Right cardiac atrium (tissue), 5 donors: ENCODE measurements at regions not wholly inside any gene's neighbourhood (a gene's known extent, or its start where the extent isn't known, plus 50 kb on each side); places are given as distances from the start of the nearest gene placed in this dataset.
A peak's percentile ranks its signal among the peaks of the same experiment; 100 is the strongest.
"Not testable (repeated sequence)": the region's sequence is repeated elsewhere in the genome, so short reads cannot be mapped to it uniquely, and the experiment has no call there.

Source experiments
- ATAC-seq, 2 donors: fragments of 200-7000 bp; cut with Tn5 transposase; one replicate each; pipeline versions ENCODE4 v1.8.0 to v1.9.1; 2020; ENCODE audit warnings: moderate library complexity in 2 of 2, mild to moderate bottlenecking in 1 of 2
- DNase-seq, 3 donors: peaks; one replicate each; pipeline ENCODE4 v3.0.0-alpha.2; 2020
- H3K27ac ChIP-seq: one replicate; pipeline ENCODE4 v1.5.1; 2013; ENCODE audit warnings: mild to moderate bottlenecking, low read length, control low read depth, moderate library complexity
- H3K27me3 ChIP-seq: one replicate; pipeline ENCODE4 v1.6.1; 2013; ENCODE audit not compliant: control insufficient read depth, insufficient read depth
- H3K4me1 ChIP-seq: one replicate; pipeline ENCODE4 v1.6.1; 2013; ENCODE audit warnings: low read length; ENCODE audit not compliant: control insufficient read depth, insufficient read depth
- H3K4me3 ChIP-seq: one replicate; pipeline ENCODE4 v1.5.1; 2013; ENCODE audit warnings: low read length, control low read depth
- H3K9me3 ChIP-seq: one replicate; pipeline ENCODE4 v1.6.1; 2013; ENCODE audit warnings: low read length; ENCODE audit not compliant: control insufficient read depth
- WGBS: extraction: QIAGEN DNeasy Blood & Tissue Kit; methylation state at CpG from one replicate; pipeline ENCODE4 v1.1.7; 2013; 5-methylcytosine and 5-hydroxymethylcytosine counted together
- intact Hi-C, 4 donors: fragments of 100-400 bp; cut with DNase I; formaldehyde crosslinking; loops; one replicate each; pipeline versions ENCODE4 v1.11.0 to v1.14.0; 2022 to 2023
- donor health status: healthy with polysubstance abuse.
- donor health status: DM: no; HTN: yes; CAD: no.
- donor health status: DM: no; HTN: no; CAD: no.
- donor health status: DM: no; HTN: yes; CAD: no; lungs with severe emphysema.
- donor health status: DM: yes; HTN: yes; CAD: no.

DNA sequence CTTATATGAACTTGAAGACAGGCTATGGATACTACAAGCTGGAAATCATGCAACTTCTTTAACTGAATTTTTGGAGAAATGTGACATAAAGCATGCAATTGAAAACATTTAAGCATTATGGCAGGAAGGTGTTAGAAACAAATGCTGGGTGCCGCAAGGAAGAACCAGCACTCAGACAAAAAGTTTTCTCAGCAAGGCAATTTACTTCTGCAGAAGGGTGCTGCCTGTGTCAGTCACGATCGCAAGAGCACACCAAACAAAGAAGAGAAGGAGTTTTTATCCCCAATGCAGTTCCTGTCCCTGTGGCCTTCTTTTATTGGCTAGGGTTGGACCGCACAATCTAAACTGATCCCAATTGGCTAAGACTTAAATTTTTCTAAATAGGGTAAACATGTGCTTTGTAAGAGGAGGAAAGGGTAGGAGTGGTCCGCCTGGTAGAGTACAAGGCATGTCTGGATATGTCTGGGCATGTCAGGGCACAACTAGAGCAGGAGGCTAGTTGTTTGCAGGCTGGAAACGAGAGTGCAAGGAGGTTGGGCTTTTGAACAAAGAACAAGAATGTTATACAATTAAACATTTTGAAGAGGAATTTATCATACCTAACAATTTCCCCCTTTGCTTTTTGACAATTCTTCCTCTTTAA is 109.6 kb upstream of the FAM3C start:
- WGBS: 94% methylated on average over 6 of the region's 6 CpGs
- Histone ChIP-seq H3K9me3 (no peaks in the 10 kb centered on the region), H3K4me1 (no peaks in the 10 kb centered on the region), H3K27me3 (no peaks in the 10 kb centered on the region), H3K27ac (no peak overlapping the region), H3K4me3 (no peak overlapping the region)
- no peak for ATAC-seq
- intact Hi-C loops: no loop called here
- DNase-seq: no peak

GRCh38 chr7:121505021-121505420 is 108.9 kb upstream of the FAM3C start:
- Histone ChIP-seq H3K27ac (no peak overlapping the region), H3K4me3 (no peak overlapping the region), H3K9me3 (no peaks in the 10 kb centered on the region), H3K27me3 (no peaks in the 10 kb centered on the region), H3K4me1 (no peaks in the 10 kb centered on the region)
- DNase-seq (no peak), ATAC-seq (no peak)
- intact Hi-C loops: no loop called here
- WGBS: 93% methylated on average over 1 of the region's 1 CpG

- intact Hi-C loops: no loop called here
- WGBS: 72% methylated on average over 4 of the region's 4 CpGs
- ATAC-seq (peak in 1 of 2 donors; percentile 57), DNase-seq (no peak)
- H3K27me3 ChIP-seq: no peaks in the 10 kb centered on the region
- no peaks in the 10 kb centered on the region for H3K4me1 ChIP-seq
- no peak overlapping the region for H3K4me3 ChIP-seq
- H3K27ac ChIP-seq: no peak overlapping the region
- H3K9me3 ChIP-seq: no peaks in the 10 kb centered on the region
Measured at GRCh38 chr7:121504482-121504881, 108.4 kb upstream of the FAM3C start.

DNA sequence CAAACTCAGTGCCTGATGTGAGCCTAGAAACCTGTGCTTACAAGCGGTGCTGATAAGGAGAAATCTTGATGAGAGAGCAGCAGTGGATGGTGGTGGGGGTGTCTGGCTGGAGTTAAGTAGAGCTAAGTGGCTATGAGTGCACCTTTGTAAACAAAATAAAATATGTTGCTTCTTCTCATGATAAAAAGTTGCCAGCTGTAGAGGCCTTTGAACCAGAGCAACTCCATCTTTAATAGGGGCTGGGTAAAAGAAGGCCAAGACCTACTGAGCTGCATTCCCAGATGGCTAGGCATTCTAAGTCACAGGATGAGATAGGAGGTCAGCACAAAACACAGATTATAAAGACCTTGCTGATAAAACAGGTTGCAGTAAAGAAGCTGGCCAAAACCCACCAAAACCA is 107.6 kb upstream of the FAM3C start:
- ATAC-seq (no peak), DNase-seq (no peak)
- Histone ChIP-seq H3K27ac (no peak overlapping the region), H3K4me1 (no peaks in the 10 kb centered on the region), H3K27me3 (no peaks in the 10 kb centered on the region), H3K9me3 (no peaks in the 10 kb centered on the region), H3K4me3 (no peak overlapping the region)
- 97% methylated on average over 1 of the region's 1 CpG for WGBS
- intact Hi-C loops: no loop called here

DNA sequence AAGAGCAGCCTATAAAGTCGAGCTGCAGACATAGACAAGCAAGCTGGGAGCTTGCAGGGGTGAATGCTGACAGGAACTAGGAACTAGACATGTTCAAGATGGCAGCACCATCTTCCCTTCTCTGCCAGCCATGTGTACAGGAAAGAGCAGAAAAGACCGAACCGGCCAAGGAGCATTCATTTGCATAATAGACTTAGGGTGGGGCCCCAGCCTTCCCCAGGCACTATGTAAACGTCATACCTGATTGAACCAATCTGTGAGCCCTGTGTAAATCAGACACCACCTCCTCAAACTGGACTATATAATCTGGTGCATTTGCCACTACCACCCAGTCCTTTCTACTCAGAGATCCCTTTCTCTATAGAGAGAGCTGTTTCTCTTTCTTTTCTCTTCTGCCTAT is 106.9 kb upstream of the FAM3C start:
- WGBS: 73% methylated on average over 4 of the region's 4 CpGs
- Histone ChIP-seq H3K27me3 (no peaks in the 10 kb centered on the region), H3K4me1 (no peaks in the 10 kb centered on the region)

DNA sequence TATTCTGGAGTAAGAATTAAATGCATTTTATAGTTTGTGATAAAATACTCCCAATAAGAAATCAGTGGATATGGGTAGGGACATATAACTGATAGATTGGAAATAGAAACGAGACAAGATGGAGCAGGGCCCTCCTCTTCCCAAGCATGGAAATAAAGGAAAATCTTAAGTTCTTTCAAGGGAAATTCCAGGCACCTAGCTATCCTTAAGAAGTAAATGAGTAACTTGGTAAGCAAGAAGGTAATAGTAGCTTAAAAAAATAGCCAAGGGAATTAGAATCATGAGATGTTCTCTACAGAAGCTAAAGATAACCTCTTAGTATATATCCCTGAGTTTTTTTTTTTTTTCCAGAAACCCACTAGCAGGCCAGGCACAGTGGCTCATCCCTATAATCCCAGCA is 105.5 kb upstream of the FAM3C start:
- DNase-seq (no peak), ATAC-seq (no peak)
- Histone ChIP-seq H3K4me1 (no peaks in the 10 kb centered on the region), H3K27ac (no peak overlapping the region), H3K9me3 (no peaks in the 10 kb centered on the region), H3K4me3 (no peak overlapping the region), H3K27me3 (no peaks in the 10 kb centered on the region)
- intact Hi-C loops: no loop called here
- 69% methylated on average over 1 of the region's 1 CpG for WGBS

More for the DNA sequence above, 106.9 kb upstream of the FAM3C start:
- DNase-seq (no peak), ATAC-seq (no peak)
- intact Hi-C loops: no loop called here
- H3K27ac ChIP-seq: no peak overlapping the region
- H3K4me3 ChIP-seq: no peak overlapping the region
- no peaks in the 10 kb centered on the region for H3K9me3 ChIP-seq

DNA sequence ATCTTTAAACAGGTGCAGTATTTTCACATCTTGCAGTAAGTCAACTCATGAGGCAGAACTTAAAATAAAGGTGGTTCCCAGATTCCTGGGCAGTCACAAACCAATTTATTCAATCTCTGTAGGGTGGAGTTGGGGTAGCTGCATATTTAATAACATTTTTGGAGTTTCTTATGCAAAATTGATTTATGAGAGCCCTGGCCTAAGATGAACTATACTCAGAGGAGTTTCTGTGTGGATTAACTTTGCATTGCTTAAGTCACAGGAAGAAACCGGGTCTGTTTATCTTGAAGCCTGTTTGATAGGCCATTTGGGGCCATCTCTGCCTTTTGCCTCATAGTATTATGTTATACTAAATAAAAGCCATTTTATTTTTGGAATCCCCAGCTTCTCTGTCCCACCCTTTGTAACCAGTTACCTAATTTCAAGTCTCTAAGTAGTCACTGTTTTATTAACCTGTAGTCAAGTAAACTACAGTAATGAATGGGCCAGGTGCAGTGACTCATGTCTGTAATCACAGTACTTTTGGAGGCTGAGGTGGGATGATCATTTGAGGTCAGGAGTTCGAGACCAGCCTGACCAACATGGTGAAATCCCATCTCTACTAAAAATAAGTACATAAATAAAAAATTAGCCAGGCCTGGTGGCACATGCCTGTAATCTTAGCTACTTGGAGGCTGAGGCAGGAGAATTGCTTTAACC is 104.4 kb upstream of the FAM3C start:
- ATAC-seq: no peak
- DNase-seq: no peak
- H3K9me3 ChIP-seq: no peaks in the 10 kb centered on the region
- 68% methylated on average over 2 of the region's 2 CpGs for WGBS
- no peaks in the 10 kb centered on the region for H3K27me3 ChIP-seq
- H3K4me1 ChIP-seq: no peaks in the 10 kb centered on the region
- no peak overlapping the region for H3K27ac ChIP-seq
- intact Hi-C loops: no loop called here
- no peak overlapping the region for H3K4me3 ChIP-seq

GRCh38 chr7:121499624-121500023 is 103.5 kb upstream of the FAM3C start:
- H3K27ac ChIP-seq: no peak overlapping the region
- WGBS: 81% methylated on average over 4 of the region's 4 CpGs

DNA sequence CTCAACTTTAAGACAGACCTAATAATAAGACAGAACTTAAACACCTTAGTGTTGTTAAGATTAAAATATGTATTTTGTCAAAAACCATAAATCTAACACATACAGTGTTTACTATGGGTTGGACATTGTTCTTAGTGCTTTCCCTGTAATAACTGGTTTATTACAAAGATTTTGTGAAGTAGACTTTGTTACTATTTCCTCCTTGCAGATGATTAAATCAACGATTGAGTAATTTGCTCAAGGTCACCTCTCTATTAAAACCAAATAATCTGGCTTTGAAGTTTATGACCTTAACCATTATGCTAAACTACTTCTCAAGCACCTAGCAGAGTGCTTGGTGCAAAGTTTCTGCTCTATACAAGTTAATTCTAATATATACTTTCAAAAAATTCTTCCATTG is 102.7 kb upstream of the FAM3C start:
- Histone ChIP-seq H3K4me1 (no peaks in the 10 kb centered on the region), H3K9me3 (no peaks in the 10 kb centered on the region), H3K4me3 (no peak overlapping the region), H3K27me3 (no peaks in the 10 kb centered on the region), H3K27ac (no peak overlapping the region)
- intact Hi-C loops: no loop called here
- ATAC-seq (no peak), DNase-seq (no peak)
- WGBS: 67% methylated on average over 1 of the region's 1 CpG

More at GRCh38 chr7:121499624-121500023, 103.5 kb upstream of the FAM3C start:
- ATAC-seq (no peak), DNase-seq (no peak)
- no peak overlapping the region for H3K4me3 ChIP-seq
- no peaks in the 10 kb centered on the region for H3K27me3 ChIP-seq
- no peaks in the 10 kb centered on the region for H3K9me3 ChIP-seq
- intact Hi-C loops: no loop called here
- no peaks in the 10 kb centered on the region for H3K4me1 ChIP-seq

DNA sequence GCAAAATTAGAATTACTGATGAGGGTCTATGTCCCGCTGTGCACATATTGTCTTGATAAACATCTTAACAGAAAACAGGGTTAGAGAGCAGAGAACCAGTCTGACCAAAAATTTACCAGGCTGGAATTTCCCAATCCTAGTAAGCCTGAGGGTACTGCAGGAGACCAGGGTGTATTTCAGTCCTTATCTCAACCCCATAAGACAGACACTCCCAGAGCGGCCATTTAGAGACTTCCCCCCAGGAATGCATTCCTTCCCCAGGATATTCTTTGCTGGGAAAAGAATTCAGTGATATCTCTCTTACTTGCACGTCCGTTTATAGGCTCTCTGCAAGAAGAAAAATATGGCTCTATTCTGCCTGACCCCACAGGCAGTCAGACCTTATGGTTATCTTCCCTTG is 101.4 kb upstream of the FAM3C start:
- DNase-seq, H3K9me3 ChIP-seq, intact Hi-C loops, ATAC-seq, H3K27me3 ChIP-seq, H3K4me3 ChIP-seq, H3K27ac ChIP-seq, H3K4me1 ChIP-seq: not testable (repeated sequence)
- 76% methylated on average over 4 of the region's 4 CpGs for WGBS

DNA sequence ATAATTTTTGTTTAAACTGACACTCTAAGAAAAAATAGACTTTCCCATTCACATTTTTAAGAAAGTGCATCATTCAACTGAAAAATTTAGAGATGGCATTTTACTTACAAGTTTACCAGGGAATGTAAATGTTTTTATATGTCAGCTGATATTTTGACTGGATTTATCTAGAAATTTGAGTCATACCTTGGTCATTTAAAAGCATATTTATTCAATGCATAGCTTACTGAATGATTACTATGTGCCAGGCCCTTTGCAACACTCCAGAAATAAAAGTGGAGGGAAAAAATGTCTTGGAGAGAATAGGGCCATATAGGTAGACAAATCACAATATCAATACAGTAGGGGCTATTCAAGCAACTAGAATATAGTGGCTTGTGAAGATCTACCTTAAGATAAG is 98.4 kb upstream of the FAM3C start:
- intact Hi-C loops: no loop called here
- H3K9me3 ChIP-seq: no peaks in the 10 kb centered on the region
- no peak overlapping the region for H3K27ac ChIP-seq
- H3K4me3 ChIP-seq: no peak overlapping the region
- DNase-seq: no peak
- no peaks in the 10 kb centered on the region for H3K27me3 ChIP-seq
- no peaks in the 10 kb centered on the region for H3K4me1 ChIP-seq
- no peak for ATAC-seq

- no peaks in the 10 kb centered on the region for H3K27me3 ChIP-seq
- intact Hi-C loops: no loop called here
- WGBS: 62% methylated on average over 1 of the region's 1 CpG
Measured at GRCh38 chr7:121493553-121493952, 97.4 kb upstream of the FAM3C start.

More at GRCh38 chr7:121493553-121493952, 97.4 kb upstream of the FAM3C start:
- DNase-seq (no peak), ATAC-seq (no peak)
- Histone ChIP-seq H3K4me3 (no peak overlapping the region), H3K4me1 (no peaks in the 10 kb centered on the region), H3K27ac (no peak overlapping the region), H3K9me3 (no peaks in the 10 kb centered on the region)
